22Rv1 (cell line): ENCODE measurements at regions not wholly inside any gene's neighbourhood (a gene's known extent, or its start where the extent isn't known, plus 50 kb on each side); places are given as distances from the start of the nearest gene placed in this dataset.

Source experiments
- H3K27ac ChIP-seq: fragments of 450-650 bp; 2 replicates; pipeline ENCODE4 v1.5.1; 2017
- ZFX ChIP-seq: fragments of 450-650 bp; IDR thresholded peaks from 2 replicates; pipeline ENCODE4 v1.6.1; 2017; ENCODE audit warnings: antibody characterized with exemption, borderline replicate concordance
- TF ChIP-seq, protein P1 (sequence below): fragments of 450-650 bp; IDR thresholded peaks from 2 replicates; pipeline ENCODE4 v1.5.1; 2017; ENCODE audit warnings: mild to moderate bottlenecking

DNA sequence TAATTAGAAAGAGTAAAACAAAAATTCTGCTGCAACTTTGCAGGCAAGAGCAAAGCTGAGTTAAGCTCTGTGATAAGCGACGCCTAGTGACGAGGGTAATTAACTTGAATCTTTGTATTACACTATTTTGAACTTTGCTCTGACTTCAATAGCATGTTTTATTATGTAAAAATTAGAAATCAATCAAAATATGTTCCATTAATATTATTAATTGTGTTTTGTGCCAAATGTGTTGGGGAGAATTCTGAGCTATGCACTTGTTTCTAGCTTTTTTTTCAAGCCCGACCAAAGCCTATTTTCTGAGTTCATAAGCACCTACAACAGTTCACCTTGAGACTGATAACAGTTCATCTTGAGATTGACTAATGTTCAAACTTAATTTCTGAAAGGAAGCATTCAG lies 90.1 kb upstream of the PDE3A start:
- H3K27ac ChIP-seq, result no peak overlapping the region
- TF ChIP-seq, protein P1, sequence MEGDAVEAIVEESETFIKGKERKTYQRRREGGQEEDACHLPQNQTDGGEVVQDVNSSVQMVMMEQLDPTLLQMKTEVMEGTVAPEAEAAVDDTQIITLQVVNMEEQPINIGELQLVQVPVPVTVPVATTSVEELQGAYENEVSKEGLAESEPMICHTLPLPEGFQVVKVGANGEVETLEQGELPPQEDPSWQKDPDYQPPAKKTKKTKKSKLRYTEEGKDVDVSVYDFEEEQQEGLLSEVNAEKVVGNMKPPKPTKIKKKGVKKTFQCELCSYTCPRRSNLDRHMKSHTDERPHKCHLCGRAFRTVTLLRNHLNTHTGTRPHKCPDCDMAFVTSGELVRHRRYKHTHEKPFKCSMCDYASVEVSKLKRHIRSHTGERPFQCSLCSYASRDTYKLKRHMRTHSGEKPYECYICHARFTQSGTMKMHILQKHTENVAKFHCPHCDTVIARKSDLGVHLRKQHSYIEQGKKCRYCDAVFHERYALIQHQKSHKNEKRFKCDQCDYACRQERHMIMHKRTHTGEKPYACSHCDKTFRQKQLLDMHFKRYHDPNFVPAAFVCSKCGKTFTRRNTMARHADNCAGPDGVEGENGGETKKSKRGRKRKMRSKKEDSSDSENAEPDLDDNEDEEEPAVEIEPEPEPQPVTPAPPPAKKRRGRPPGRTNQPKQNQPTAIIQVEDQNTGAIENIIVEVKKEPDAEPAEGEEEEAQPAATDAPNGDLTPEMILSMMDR, result no peak
- no peak for TF ChIP-seq ZFX

- H3K27ac ChIP-seq, result no peak overlapping the region
- TF ChIP-seq ZFX, result no peak
- TF ChIP-seq, protein P1, result no peak
Measured at GRCh38 chr12:20280515-20280914, 87.8 kb upstream of the PDE3A start.

GRCh38 chr12:20282401-20282800 lies 85.9 kb upstream of the PDE3A start:
- TF ChIP-seq, protein P1, result no peak
- TF ChIP-seq ZFX, result no peak
- no peak overlapping the region for H3K27ac ChIP-seq

DNA sequence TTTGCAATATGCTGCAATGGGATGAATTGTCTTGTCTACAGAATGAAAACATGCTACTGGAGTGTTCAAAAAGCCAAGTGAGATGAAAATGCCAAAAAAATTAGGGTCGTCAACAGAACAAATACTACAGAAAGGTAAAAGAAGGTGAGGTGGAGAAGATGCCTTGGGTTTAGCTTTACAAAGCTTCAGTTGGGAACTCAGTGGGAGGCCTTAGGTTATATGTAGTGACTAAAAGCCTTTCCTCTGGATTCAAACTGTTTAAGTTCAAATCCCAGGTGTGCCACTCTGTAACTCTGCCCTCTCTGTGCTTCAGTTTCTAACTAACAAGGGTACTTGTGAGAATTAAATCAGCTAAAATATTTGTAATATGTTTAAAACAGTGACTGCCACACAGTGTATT lies 84.9 kb upstream of the PDE3A start:
- H3K27ac ChIP-seq, result no peak overlapping the region
- TF ChIP-seq, protein P1, result no peak
- no peak for TF ChIP-seq ZFX

GRCh38 chr12:20289520-20289919 lies 78.8 kb upstream of the PDE3A start:
- TF ChIP-seq, protein P1, result no peak
- TF ChIP-seq ZFX, result no peak
- no peak overlapping the region for H3K27ac ChIP-seq

GRCh38 chr12:20300457-20300856 lies 67.9 kb upstream of the PDE3A start:
- TF ChIP-seq ZFX, result no peak
- TF ChIP-seq, protein P1, result no peak

DNA sequence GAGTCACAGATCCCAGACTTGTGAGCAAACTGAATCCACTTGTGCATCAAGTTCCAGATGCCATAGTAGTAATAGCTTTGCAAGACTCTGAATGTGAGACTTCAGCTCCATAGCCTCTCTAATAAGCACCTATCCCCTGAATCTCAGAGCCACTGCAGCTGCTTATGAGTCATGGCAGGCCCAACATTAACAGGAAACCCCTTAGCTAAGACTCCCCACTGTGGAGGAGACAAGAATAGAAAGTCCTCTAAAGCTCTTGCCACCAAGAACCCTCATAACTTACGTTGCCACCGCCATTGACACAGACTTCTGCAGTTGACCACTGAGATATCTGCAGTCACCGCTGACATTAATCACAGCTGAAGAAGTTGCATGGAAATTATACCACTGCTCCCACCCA lies 62.9 kb upstream of the PDE3A start:
- no peak overlapping the region for H3K27ac ChIP-seq
- no peak for TF ChIP-seq ZFX
- TF ChIP-seq, protein P1, result no peak

More at GRCh38 chr12:20300457-20300856, 67.9 kb upstream of the PDE3A start:
- no peak overlapping the region for H3K27ac ChIP-seq
